HPDE6-E6E7 (cell line): ENCODE measurements at regions not wholly inside any gene's neighbourhood (a gene's known extent, or its start where the extent isn't known, plus 50 kb on each side); places are given as distances from the start of the nearest gene placed in this dataset.

Experiments
- DNase-seq: peaks from one replicate; pipeline ENCODE4 v3.0.0; 2011; ENCODE audit warnings: missing footprints; ENCODE audit errors: extremely low spot score

DNA sequence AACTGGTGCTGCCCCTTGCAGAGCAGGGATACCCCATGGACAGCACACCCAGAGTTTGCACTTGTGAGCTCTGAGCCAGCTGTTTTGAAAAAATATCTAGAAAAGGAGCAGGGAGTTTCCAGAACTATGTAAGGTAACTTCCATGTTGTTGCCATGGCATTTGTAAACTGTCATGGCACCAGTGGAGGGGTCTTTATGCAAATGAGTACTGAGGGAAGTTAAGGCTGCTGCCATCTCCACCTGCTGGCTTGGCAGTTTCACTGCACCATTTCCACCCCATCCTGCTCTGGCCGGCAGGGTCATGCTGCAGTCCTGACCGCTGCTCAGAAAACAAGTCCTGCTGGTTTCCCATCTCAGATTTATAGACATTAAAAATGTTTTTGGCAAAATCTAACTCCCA lies 52.3 kb upstream of the SNTG2 start:
- DNase-seq: no peak

GRCh38 chr2:897091-897490 lies 53.6 kb upstream of the SNTG2 start:
- DNase-seq: no peak

DNA sequence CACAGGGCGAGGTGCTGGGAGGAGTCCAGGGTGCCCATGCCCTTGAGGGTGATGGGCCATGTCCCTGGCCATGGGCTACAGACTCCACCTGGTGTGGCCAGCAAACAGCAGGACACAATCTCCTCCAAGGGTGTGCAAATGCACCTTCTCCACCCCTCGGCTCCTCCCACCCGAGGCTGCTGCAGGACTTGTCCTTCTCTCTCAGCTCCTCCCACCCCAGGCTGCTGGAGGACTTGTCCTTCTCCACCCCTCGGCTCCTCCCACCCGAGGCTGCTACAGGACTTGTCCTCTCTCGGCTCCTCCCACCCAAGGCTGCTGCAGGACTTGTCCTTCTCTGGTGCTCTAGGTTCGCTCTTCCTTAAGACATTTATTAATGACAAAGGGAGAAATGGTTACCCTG lies 57.3 kb upstream of the SNTG2 start:
- no peak for DNase-seq

GRCh38 chr2:892892-893291 lies 57.8 kb upstream of the SNTG2 start:
- DNase-seq: no peak

DNA sequence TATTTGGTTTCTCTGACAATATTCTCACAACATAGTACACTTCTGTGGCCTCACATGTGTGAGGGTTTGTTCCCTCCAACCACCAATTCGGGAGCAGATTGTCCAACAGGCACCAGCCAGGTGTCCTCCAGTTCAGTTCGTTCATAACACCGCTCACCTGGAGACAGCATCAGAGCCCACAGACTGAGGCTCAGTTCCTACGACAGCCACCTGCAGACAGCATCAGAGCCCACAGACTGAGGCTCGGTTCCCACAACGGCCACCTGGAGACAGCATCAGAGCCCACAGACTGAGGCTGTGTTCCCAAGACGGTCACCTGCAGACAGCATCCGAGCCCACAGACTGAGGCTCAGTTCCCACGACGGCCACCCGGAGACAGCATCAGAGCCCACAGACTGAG lies 58.2 kb upstream of the SNTG2 start:
- DNase-seq: no peak

- no peak for DNase-seq
Measured at GRCh38 chr2:891734-892133, 58.9 kb upstream of the SNTG2 start.

GRCh38 chr2:890791-891190 lies 59.9 kb upstream of the SNTG2 start:
- DNase-seq: no peak

DNA sequence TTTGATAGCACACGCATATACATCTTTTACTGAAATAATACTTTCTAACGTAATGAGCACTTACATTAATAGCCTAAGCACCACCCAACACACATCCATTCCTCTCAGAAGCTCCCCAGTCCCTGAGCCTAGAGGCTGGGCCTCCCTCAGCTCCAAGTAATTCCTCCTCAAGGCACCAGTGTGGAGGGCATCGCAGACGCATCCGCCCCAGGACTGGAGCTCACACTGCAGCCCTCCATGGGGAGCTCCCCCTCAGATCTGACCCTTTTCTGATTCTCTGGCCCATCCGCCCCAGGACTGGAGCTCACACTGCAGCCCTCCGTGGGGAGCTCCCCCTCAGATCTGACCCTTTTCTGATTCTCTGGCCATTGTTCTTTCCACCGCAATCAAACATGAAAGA lies 60.4 kb upstream of the SNTG2 start:
- no peak for DNase-seq

DNA sequence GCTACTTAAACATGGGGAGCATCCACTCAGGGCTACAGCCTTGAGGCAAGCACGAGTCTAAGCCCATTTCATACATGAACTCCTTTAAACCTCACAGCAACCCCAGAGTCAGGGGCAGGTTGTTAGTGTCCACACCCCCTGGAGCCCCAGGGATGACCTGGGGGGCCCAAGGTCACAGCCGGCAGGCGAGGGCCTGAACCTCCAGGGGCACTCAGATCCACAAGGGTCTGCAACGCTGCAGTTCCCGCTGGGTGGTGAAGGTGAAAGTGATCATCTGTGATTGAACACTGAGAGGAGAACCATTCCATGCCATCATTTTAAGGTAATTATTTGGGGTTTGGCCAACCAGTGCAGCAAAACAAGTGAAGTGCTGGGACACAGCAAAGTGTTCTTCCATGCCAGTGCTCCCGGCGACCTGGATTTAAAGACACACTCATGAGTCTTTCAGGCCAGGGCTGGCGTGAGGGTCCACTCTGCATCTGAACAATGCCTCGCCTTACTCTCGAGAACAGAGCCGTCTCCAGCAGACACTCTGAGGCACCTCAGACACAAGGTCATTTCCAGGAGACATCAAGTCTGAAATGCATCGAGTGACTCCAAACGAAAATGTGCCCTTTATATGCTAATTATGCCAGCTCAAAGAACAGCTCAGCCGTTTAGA lies 61.6 kb upstream of the SNTG2 start:
- DNase-seq: no peak

DNA sequence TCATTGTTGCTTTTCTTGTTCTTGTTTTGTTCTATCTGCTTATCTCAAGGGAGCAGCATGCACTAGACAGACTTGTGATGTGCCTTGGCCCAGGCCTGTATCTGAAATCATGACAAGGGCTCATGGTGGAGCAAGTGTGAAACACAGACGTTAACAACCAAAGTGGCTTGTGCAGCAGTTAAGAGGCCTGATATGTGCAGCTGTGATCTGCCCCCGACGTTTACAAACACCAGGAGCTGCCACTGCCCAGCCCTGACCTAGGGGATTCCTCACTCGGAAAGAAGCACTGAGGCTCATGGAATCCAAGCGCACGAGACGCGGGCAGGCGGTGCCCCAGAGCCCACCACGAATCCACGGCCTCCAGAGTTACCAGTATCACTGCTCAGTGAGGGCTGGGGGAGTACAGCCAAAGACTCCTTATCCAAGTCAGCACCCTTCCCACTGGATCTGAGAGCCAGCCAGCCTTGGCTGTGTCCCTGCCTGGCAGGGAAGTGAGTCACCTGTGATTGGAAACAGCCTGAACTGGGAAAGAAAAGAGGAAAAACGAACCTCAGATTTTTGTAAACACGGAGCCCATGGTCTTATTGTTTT lies 62.3 kb upstream of the SNTG2 start:
- DNase-seq: no peak

DNA sequence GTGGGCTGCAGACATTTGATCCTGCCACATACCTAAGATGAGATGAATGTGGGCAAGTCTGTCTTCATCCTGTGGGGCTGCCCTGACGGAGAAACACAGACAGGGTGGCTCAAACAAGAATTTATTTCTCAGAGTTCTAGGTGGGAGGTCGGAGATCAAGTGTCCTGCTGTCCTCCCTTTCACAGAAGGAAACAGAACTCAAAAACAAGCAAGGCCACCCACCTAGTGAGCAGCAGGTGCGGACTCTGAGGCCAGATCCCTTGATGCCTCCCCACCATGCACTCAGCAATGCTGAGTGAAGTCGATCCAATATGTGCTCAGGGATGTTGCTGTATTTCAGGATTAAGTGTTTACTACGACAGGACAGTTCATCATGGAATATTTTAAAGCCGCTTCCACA lies 63.0 kb upstream of the SNTG2 start:
- DNase-seq: no peak

- no peak for DNase-seq
Measured at GRCh38 chr2:886072-887022, 64.3 kb upstream of the SNTG2 start.

DNA sequence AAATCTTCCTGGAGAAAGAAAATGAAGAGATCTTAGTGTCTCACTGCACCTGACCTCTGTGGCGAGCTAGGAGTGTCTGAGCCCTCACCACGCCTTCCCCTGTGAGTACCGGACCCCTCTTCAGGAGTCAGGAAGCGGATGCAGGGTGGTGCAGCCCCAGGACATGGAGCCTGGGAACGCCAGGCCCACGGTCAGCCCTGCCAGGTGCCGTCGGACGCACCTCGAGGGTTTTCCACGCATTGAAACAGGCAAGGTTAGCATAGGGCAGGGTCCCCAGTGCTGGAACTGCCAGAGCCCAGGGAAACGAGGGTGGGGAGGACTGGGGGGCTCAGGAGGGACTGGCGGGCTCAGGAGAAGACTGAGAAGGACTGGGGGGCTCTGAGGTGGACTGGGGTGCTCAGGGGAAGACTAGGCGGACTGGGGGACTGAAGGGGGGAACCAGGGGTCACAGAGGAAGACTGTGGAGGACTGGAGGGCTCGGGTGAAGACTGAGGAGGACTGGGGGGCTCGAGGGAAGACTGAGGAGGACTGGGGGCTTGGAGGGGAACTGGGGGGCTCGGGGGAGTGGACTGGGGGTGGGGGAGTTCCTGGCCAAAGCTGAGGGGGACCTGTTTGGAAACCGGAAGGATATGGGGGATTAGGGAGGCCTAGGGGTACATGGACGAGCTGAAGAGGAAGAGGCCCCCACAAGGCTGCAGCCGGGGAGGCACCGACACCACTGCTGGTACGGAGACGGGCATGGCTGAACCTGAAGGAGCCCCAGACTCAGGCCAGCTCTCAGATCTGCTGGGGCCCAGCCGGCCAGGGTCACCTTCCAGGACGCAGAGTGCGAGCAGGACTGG lies 65.2 kb upstream of the SNTG2 start:
- DNase-seq: no peak

DNA sequence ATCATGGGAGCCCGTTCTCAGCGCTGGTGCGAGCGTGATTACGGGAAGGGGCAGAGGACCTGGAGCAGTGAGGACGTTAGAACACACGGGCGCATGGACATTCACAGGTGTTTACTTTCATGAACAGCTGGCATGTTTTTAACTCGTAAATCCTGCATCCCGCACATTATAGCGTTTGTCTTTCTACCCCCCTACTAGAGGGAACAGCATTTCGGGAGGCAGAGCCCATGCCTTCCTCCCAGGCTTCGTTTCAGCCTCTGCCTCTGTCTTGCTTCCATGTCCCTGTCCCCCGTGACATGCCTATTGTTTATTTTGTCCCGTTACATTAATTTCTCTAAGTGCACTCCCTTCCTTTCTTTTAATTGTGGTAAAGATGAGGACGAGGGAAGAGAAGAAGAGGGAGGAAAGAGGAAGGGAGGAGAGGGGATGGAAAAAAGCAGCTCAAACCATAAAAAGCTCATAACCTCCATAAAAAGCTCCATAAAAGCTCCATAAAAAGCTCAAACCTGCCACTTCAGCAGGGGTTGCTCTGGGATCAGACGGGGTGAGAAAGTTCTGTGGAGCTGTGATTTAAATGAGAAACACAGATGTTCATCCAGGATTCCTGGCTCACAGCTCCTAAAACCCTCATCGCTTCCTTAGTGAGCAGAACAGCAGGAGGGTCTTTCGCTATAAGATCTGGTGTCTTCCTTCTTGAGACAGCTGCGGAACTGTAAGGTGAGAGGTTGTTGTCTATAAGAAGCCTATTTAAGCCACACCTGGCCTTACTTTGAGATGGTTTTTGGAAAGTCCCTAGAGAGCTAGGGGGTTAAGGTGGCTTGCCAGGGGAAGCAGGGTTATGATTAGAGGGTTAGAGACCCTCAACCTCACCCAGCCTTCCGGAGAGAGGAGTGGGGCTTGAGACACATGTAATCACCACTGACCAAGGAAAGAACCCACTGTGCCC lies 66.6 kb upstream of the SNTG2 start:
- no peak for DNase-seq

DNA sequence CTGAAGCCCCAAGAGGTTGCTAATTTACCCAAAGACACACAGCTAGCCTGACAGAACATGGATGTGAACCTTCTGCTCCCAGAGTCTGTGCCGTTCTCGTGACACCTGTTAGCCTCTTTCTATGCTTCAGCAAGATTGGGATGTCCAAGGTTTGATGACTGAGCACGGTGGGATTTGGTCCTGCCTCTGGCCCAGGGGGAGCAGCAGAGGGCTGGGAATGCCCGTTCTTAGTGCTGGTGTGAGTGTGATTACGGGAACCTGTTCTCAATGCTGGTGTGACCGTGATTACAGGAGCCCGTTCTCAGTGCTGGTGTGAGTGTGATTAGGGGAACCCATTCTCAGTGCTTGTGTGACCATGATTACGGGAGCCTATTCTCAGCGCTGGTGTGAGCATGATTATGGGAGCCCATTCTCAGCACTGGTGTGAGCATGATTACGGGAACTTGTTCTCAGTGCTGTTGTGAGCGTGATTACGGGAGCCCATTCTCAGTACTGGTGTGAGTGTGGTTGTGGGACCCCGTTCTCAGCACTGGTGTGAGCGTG lies 67.3 kb upstream of the SNTG2 start:
- DNase-seq: no peak

DNA sequence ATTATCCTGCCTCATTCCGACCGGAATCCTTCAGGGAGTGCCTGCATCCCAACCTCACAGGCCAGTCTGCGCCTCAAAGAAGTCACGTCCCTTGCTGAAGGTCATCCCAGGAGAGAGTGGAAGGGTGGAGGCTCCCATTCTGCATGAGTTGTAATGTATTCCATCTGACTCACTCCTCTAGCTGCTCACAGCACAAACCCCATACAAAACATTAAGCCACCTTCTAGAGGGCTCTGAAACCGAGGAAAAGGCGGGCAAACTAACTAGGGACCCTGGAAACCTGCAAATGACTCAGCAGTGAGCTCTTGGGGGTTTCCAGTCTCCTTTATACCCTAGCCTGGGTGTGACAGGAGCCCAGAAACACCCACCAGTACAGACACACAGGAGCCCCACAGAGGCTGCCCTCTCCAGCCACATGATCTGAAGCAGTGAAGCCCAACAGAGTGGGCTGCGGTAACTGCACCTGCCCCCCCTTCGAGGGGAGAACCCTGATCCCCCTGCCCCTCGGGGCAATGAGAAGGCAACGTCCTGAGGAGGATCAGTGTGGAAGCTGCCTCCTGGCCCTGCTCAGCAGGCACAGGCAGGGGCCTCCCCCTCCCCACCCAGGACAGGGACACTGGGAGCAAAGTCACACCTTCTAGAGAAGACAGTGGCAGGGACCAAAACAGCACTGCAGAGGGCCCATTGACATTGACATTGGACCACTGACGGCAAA lies 69.3 kb upstream of the SNTG2 start:
- no peak for DNase-seq

- DNase-seq: no peak
Measured at GRCh38 chr2:880201-880970, 70.3 kb upstream of the SNTG2 start.

GRCh38 chr2:879540-879939 lies 71.1 kb upstream of the SNTG2 start:
- no peak for DNase-seq
